COLO668 (cell line): ENCODE measurements at regions not wholly inside any gene's neighbourhood (a gene's known extent, or its start where the extent isn't known, plus 50 kb on each side); places are given as distances from the start of the nearest gene placed in this dataset.
"Not testable (repeated sequence)": the region's sequence is repeated elsewhere in the genome, so short reads cannot be mapped to it uniquely, and the experiment has no call there.

Experiments
- DNase-seq: peaks from one replicate; lab custom pipeline; 2025; ENCODE audit not compliant: unreplicated experiment; lab: John Stamatoyannopoulos, UW

DNA sequence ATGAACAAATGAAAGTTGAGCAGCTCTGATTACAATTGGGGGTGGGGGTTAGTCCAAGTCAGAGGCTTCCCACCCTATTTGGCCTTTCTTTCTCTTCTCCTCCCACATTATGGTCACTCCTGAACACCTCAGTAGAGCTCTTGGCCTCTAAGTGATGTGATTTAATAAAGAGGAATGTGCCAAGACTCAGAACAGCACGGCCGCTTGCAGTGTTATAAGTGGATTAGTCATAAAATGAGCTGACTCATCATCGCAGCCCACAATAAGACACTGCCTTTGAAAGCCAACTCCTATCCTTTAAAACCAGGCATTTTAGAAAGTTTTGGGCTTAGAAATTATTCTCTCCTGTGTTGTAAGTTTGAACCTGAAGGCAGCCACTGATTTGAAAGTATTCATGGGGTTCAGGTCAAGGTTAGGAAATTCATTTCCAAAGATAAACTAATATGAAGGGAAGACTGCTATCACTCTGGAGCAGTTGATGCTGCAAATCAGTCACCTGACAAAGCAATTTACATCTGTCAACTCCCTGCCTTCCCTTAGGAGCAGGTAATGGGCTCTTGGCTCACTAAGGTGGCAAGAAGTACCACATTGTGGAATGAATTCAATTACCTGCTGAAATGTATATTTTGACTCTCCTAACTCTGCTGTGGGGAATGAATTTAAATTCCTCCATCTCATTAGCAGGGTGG lies 283.6 kb upstream of the NMUR2 start:
- no peak for DNase-seq

DNA sequence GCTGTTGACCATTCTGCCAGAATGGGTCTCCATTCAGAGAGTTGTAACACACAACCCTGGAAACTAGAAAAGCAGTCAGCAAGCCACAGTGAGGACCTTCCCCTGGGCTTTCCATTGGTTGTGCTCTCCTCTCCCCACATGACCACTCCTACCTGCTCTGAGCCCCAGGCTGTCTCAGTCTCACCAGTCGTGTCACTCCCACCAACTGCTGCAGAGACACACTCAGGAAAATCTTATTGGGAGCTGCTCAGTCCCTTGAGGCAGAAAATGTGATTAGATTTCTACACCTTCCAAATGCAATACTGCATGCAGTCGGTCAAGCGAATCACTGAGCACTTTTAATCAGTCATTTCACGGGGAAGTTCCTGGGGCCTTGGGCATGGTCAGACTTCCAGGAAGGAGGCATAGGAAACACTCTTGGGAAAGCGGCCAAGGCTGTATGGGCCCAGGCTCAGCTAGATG lies 284.2 kb upstream of the NMUR2 start:
- no peak for DNase-seq

DNA sequence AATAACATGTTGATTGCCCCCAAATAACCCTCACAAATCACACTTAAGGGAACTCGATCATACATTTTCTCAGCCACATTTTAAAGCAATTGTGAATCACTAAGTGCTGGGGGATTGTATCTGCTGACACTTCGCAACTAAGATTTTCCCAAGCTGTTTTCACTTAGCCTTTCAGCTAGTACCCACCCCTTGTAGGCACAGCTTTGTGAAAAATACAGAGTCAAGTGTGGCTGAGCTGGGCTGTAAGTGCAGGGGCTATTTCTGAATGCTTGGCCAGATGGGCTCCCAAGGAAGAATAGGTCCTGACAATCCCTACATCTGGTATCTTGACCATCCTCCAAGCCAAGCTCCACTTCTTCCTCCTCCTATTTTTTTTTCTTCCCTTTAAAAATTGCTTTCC lies 289.2 kb upstream of the NMUR2 start:
- DNase-seq: no peak

DNA sequence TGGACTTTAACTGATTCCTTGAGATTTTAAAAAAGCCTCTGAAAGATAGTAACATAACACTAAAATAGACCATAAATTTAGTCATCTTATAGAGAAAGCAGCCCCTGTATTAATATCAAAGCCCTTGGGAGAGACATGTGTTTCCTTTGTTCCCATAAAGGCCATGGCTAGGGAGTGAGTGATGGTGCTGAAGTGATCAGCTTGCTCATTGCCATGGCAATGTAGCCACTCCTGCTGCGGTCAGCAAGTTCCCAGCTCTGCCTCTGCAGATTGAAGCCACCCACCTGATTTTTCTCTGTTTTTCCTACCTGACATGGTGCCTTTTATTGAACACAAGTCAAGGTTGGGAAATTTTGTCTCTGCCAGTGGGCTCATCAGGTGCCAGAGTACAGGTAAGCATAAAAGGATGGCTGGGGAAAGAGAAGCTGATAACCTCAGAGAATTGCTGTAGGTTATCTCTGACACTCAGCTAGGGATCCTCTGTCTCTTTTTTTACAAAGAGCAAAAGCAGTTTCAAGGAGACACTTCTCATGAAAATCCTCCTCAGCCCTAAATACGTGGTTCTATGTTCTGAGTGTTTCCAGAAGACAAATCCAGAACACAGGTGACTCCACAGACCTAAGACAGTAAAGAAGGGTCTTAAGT lies 296.3 kb upstream of the NMUR2 start:
- DNase-seq: no peak

DNA sequence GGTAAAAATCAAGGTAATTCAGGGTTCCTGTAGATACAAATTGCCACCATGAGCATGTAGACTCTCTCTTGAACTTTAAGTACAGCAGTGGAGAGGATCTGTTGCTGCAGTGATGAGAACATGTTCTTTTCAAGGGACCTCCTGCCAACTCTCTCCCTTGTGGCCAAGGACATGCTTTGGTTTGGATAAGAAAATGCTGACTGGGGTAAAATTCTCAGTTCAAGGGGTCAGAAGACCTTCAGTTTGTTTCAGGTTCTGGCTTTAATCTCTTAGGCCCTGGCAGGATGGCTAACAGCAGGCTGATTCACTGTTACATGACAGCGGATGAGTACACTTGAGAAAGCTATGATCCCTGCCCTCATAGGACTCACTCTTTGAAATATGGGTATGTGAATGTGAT lies 299.2 kb upstream of the NMUR2 start:
- no peak for DNase-seq

DNA sequence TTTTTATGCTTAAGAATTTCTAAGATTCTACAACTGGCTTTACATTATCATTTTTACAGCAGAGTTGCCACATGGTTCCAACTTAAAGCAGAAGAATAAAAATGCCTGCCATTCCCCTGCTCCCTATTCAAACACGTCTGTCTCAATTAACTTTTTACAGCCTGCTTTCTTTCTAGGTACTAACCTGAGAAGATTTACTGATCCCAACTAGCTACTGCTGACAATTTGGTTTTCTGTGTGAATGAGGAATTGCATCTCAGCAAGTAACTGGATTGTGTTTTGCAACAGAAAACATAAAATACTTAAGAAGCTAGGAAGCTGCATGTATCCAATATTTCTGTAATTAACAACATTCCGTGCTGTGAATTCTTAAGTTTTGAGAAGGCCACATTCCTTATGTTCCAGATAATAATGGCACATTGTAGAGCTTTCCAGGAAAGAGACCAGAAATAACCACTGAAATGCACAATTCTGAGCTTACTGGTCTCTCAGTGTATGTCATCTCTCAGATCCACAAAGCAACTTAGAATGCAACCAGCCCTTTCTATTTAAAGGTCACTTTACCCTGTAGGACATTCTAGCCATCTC lies 306.8 kb upstream of the NMUR2 start:
- DNase-seq: no peak

DNA sequence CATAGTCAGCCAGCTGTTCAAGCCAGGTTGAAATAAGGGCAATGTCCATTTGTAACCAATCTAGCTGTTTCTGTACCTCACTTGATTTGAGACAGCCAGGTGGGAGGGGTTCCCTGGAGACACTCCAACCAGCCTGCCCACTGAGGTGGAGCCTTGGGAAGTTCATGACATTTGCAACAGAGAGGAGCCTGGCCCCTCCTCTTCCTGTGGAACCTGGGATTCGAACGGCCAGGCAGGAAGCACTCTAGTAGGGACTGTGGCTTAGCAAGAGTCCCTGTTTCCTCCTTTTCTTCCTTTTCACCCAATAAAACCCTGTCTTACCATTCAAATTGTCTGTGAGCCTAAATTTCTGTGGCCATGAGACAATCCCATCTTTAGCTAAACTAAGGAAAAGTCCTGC lies 312.3 kb upstream of the NMUR2 start:
- DNase-seq: no peak

DNA sequence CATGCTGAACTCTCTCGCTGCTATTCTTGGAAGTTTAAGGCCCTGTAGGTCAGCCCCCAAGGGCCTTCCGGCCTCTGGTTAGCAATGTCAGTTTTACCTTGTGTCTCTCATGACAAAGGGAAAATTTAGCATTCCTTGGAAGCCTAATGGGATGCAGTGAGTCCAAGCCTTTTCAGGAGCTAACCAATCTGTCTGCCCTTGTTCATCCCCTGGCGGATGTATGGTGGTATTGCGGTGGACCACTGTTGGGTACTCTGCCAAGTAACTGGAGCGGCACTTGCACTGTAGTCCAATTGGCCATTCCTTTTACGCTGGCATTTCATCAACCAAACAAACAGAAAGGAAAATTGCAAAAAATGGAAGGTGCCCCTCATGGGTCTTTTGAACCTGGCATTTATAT lies 318.4 kb upstream of the NMUR2 start:
- DNase-seq: no peak

DNA sequence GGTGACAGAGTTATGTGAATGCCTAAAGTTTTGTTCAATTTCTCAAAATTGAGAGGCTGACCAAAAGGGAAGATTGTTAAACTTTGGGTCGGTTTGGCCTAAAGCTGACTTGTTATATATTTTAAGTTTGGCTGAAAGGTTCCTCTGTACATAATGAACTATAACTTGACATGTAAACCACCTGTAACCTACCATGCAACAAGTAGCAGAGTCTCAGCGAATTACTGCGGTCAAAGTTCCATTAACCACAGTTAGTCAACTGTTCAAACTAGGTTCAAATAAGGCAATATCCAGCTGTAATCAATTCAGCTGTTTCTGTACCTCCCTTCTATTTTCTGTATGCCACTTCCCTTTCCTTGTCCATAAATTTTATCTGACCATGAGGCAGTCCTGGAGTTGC lies 325.1 kb upstream of the NMUR2 start:
- DNase-seq: no peak

DNA sequence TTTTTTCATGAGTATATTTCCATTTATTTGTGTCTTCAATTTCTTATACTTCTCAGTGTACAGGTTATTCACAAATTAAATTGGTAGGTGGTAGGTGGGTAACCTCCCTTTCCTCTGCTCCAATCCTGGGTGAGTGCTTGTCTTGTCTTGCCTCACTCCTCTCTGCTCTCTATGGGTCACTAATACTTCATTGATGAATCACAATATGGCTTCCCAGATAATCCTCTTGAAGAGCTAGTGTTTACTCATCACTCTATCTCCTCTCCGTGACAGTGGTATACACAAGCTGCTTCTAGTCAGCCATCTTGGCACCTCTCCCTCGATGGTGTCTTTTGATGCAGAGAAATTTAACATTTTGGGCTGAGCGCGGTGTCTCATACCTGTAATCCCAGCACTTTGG lies 331.8 kb upstream of the NMUR2 start:
- no peak for DNase-seq

DNA sequence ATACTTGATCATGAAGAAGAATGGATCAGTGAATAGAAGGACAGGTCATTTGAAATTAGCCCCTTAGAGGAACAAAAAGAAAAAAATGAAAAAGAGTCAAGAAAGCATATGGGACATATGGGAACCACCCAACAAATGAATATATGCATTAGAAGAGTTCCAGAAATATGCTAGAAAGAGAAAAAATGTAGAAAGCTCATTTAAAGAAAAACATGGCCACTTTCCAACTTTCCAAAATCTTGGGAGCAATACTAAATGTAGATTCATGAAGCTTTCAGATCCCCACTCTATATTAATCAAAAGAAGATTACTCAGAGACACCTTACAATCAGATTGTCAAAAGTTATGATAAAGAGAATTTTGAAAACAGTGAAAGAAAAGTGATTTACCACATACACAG lies 334.8 kb upstream of the NMUR2 start:
- DNase-seq: no peak

DNA sequence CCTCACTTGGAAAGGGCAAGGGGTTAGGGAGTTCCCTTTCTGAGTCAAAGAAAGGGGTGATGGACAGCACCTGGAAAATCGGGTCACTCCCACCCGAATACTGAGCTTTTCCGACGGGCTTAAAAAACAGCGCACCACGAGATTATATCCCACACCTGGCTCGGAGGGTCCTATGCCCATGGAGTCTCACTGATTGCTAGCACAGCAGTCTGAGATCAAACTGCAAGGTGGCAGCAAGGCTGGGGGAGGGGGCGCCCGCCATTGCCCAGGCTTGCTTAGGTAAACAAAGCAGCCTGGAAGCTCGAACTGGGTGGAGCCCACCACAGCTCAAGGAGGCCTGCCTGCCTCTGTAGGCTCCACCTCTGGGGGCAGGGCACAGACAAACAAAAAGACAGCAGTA lies 336.0 kb upstream of the NMUR2 start:
- DNase-seq: not testable (repeated sequence)

DNA sequence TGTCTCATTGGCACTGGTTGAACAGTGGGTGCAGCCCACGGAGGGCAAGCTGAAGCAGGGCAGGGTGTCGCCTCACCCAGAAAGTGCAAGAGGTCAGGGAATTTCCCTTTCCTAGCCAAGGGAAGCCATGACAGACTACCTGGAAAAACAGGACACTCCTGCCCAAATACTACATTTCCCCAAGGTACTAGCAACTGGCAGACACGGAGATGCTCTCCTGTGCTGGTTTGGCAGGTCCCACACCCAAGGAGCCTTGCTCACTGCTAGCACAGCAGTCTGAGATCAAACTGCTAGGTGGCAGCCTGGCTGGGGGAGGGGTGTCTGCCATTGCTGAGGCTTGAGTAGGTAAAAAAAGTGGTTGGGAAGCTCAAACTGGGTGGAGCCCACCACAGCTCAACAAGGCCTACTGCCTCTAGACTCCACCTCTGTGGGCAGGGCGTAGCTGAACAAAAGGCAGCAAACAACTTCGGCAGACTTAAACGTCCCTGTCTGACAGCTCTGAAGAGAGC lies 382.7 kb upstream of the NMUR2 start:
- DNase-seq: not testable (repeated sequence)

DNA sequence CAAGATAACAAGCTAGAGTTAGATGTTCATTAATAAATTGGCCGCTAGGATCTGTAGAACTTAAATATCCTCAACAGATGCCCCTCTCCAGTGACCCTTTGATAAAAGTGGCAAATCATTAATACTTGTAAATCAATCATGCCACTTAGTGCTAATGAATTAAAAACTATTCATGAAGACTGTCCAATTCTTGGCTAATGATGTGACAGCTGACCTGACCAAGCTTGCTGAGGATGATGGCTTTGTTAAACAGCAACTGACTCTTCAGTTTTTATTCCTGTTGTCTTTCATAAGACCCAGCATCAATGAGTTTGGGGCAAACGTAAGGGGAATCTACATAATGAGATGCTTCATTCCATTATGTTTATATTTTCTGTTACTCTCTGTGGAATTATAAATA lies 396.8 kb upstream of the NMUR2 start:
- DNase-seq: no peak

DNA sequence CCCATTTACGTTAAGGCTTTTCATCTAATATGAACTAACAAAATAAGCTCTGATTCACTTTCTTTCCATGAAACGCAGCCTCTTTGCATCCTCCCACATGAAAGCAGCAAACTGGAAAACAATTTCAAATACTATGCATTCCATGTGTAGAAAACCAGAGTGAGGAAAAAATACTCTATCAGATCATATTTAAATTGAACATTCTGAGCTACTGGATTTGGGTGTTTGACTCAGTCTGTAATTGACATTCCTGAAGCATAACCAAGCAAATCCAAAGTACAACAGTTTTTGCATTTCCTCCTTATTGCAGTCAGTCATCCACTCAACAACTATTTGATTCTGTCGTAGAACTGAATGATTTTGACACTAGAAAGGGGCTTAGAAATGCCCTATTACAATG lies 399.1 kb upstream of the NMUR2 start:
- DNase-seq: no peak

DNA sequence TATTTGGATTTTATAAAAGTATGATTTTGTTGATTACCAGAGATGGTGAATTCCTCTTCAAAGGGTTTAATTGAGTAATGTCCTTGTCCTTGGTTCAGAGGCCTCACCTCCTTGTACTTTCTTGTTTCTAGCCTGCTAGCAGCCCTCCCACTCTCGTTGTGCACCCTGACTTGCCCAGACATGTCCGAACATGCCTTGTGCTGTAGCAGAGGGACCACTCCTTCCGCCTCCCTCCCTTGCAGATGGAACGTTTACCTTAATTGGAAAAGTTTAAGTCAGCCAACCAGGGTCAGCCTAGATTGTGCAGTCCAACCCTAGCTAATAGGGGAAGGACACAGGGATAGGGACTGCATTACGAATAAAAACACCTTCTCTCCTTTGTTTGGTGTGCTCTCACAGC lies 406.9 kb upstream of the NMUR2 start:
- DNase-seq: no peak

DNA sequence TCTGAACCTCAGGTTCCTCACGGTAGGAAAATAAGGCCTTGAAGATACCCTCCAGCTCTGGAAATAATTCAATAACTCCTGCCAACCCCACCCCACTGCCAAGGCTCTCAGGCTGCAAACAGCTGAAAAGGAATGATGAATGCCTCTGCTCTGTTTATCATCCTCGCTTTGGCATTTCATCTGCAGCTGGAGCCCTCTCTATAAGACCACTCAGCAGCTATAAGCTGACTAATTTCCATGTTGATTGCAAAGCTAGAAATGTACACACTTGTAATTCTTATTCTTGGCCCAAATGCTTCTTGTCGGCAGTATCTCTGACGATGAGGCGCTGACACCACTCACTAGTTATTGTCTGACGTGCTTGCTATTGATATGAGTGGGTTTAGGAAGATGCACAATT lies 408.4 kb upstream of the NMUR2 start:
- DNase-seq: no peak

DNA sequence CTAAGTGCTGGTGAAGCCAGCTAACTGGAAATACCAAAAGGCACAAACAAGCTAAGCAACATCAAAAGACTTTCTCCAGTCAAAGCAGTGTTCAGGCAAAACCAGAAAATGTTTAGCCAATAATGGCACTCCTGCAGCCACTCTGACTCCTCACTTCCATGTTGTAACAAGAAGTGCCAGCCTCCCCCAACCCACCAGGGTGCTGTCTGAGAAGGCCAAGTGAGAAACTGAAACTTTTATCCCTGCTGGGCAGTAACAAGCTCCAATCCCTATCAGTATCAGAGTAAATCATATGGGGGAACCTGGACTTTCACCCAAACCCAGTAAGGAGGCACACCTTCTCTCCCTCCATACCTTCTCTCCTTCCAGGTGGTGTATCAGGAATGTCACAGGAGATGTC lies 414.8 kb upstream of the NMUR2 start:
- no peak for DNase-seq

DNA sequence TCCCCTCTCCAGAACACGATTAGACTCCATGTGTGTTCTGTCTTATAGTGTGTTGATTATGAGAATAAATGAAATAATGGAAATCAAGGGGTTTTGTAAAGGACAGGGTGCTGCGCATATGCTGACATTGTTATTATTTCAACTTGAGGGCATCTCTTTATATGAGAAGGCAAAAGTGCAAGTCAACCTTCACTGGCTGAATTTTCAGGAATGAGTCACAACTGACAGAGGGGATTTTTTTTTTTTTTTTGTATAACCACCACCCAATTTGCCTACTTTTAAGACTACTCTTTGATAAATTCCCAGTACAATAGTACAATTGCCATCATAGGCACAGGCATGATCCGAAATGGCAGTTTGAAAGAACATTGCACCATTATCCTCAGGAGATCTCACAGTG lies 419.2 kb upstream of the NMUR2 start:
- no peak for DNase-seq

DNA sequence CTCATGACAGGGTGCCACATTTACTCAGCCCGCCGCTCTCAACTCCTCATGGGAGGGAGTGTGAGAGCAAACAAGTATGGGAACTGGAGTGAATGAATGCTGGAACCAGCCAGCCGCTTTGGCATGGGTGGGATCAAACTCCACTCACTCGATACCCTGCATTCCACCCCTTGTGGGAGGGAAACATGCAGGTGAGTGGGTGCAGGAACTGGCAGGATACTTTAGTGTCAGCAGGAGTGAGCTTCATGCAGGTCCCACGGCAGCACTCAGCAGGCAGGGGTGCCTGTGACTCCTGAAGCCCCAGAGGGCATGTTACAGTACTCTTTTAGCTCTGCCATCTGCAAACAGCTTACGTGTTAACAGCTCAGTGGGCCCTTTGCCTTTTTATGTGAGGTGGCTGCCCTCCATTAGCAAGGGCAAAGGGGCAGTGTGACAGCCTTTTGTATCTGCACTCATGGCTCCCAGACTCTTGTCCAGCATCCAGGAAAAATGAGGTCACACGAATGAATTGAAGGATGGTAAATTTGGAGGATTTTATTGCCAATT lies 433.2 kb upstream of the NMUR2 start:
- DNase-seq: no peak

DNA sequence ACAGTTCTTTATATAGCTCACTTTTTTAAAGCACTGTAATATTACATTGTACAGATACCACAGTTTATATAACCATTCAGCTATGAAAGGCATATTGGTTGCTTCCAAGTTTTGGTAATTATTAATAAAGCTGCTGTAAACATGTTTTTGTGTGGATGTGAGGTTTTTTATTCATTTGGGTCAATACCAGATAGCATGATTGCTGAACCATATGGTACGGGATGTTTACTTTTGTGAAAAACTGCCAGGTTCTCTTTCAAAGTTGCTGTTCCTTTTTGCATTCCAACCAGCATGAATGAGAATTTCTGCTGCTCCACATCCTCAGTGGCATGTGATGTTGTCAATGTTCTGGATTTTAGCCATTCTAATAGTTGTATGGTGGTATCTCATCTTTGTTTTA lies 439.6 kb upstream of the NMUR2 start:
- DNase-seq: no peak

DNA sequence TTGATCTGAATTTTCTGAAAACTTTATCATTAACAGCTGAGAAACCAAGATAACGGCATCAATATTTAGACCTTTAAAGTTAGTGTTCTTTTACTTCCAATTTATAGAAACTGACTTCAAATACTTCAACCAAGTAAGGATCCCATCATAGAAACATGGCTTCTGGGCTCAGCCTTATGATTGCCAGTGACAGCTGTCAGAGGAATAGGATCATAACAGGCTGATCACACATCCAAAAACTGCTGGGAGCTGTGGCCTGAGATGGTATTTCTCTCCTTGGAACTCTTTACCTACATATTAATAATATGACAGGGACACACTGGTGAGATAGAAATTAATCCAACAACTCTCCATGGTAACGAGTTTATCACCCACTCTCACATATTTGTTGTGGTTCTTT lies 448.3 kb upstream of the NMUR2 start:
- DNase-seq: no peak
